GM21528 (cell line): ENCODE measurements at regions not wholly inside any gene's neighbourhood (a gene's known extent, or its start where the extent isn't known, plus 50 kb on each side); places are given as distances from the start of the nearest gene placed in this dataset.
"Not testable (repeated sequence)": the region's sequence is repeated elsewhere in the genome, so short reads cannot be mapped to it uniquely, and the experiment has no call there.

ENCODE experiments used
- ATAC-seq: cut with Tn5 transposase; IDR thresholded peaks from one replicate; pipeline ENCODE4 v1.9.1; 2021; ENCODE audit warnings: mild to moderate bottlenecking, moderate library complexity; ENCODE audit not compliant: unreplicated experiment, low FRiP score

GRCh38 chr14:34053666-34054065 lies 102.8 kb upstream of the EGLN3 start:
- ATAC-seq, result no peak

- ATAC-seq, result no peak
Observed at GRCh38 chr14:34052658-34053014, 101.8 kb upstream of the EGLN3 start.

GRCh38 chr14:34051966-34052657 lies 101.2 kb upstream of the EGLN3 start:
- ATAC-seq, result no peak

GRCh38 chr14:34050606-34051005 lies 99.7 kb upstream of the EGLN3 start:
- ATAC-seq, result no peak

GRCh38 chr14:34049790-34050189 lies 98.9 kb upstream of the EGLN3 start:
- ATAC-seq, result no peak

GRCh38 chr14:34049187-34049586 lies 98.3 kb upstream of the EGLN3 start:
- not testable (repeated sequence) for ATAC-seq

GRCh38 chr14:34046799-34047520 lies 96.1 kb upstream of the EGLN3 start:
- no peak for ATAC-seq

GRCh38 chr14:34044666-34045306 lies 93.9 kb upstream of the EGLN3 start:
- ATAC-seq, result no peak

GRCh38 chr14:34044373-34044637 lies 93.4 kb upstream of the EGLN3 start:
- ATAC-seq, result no peak

GRCh38 chr14:34043627-34044372 lies 92.9 kb upstream of the EGLN3 start:
- ATAC-seq, result peak; percentile 83

GRCh38 chr14:34041220-34041619 lies 90.3 kb upstream of the EGLN3 start:
- no peak for ATAC-seq

- no peak for ATAC-seq
Observed at GRCh38 chr14:34040766-34041165, 89.9 kb upstream of the EGLN3 start.

GRCh38 chr14:34039428-34040047 lies 88.7 kb upstream of the EGLN3 start:
- ATAC-seq, result no peak

- no peak for ATAC-seq
Observed at GRCh38 chr14:34038358-34039057, 87.6 kb upstream of the EGLN3 start.

- ATAC-seq, result no peak
Observed at GRCh38 chr14:34036319-34036766, 85.5 kb upstream of the EGLN3 start.

- ATAC-seq, result no peak
Observed at GRCh38 chr14:34035934-34036250, 85.0 kb upstream of the EGLN3 start.

GRCh38 chr14:34035177-34035933 lies 84.5 kb upstream of the EGLN3 start:
- no peak for ATAC-seq

GRCh38 chr14:34034447-34035176 lies 83.7 kb upstream of the EGLN3 start:
- ATAC-seq, result no peak

GRCh38 chr14:34032720-34033119 lies 81.8 kb upstream of the EGLN3 start:
- no peak for ATAC-seq
